Epidermal melanocyte (primary cell): ENCODE measurements at regions not wholly inside any gene's neighbourhood (a gene's known extent, or its start where the extent isn't known, plus 50 kb on each side); places are given as distances from the start of the nearest gene placed in this dataset.
"Not testable (repeated sequence)": the region's sequence is repeated elsewhere in the genome, so short reads cannot be mapped to it uniquely, and the experiment has no call there.

Experiments used
- DNase-seq: peaks from one replicate; pipeline ENCODE4 v3.0.0; 2011; ENCODE audit warnings: low spot score; ENCODE audit not compliant: insufficient read length

DNA sequence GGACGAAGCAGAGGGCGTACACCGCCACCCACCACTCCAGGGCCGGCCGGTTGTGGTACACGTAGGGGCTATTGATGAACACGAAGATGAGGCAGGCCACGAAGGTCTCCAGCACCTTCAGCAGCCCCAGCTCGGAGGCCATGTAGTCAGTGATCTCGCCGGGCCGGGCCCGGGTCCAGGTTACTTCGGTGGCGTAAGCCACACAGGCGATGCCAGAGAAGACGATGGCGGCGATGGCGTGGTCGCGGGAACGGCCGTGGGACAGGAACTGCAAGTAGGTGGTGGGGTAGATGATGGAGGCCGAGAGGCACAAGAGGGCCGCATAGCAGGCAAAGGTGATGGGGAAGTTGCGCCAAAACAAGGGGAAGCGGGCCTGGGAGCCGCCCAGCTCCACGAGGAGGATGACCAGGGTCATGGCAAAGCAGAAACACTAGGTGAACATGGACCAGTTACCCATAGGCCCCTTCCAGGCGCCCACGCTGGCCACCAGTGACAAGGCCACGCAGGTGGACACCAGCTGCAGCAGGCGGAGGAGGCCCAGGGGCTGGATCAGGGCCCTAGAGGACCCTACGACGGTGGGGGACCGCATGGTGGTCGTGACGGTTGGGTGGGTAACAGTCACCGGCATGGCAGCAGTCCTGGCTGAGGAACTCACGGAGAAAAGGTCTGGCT, 128.4 kb upstream of the FAM98A start:
- DNase-seq, result no peak

- DNase-seq, result no peak
Observed at GRCh38 chr2:33726415-33726814, 127.3 kb upstream of the FAM98A start.

DNA sequence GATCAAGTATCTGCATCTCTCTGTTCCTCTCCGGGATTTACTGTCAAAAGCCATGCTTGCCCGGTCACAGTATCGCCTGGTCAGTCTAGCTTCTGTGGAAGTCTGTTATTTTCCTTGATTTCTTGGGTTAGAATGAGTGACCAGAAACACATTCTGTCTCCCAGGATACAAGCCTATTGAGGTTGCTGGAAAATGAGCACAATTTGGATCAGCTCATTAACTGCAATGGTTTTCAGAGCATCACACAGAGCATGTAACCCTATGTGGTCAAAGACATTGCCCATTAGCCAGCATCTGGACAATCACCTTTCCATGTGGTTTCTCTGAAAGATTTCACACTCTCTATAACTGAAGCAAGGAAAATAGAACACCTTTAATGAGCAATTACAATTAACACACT, 124.2 kb upstream of the FAM98A start:
- no peak for DNase-seq

DNA sequence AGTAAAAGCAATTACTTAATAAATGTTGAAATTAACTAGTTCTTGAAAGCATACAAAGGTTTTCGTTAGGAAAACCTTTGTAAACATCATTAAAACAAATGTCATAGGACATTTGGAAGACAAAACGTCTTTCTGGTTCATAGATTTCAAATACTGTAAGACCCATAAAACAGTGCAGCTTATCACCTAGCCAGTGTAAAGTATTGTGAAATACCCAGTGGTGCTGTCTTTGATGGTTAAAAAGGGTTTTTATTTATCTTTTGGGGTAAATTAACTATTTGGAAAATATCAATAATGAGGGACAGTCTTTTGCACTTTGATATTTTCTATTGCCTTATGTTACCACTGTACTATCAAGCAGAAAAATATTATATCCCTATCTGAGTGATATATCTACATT, 120.0 kb upstream of the FAM98A start:
- DNase-seq, result no peak

DNA sequence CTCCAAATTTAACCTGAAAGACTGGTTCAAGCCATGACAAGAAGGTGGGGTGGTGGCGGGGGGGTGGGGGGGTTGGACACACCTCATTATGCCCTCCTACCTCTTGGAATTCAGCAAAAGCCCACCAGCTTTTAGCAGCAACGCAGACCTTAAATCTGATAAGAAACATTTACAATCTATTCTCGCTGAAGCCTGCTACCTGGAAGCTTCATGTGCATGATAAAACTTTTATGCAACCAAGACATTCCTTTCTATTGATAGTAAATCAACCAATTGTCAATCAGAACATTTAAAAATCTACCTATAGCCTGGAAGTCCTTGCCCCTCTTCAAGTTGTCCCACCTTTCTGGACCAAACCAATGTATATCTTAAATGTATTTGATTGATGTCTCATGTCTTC, 113.6 kb upstream of the FAM98A start:
- DNase-seq, result no peak

DNA sequence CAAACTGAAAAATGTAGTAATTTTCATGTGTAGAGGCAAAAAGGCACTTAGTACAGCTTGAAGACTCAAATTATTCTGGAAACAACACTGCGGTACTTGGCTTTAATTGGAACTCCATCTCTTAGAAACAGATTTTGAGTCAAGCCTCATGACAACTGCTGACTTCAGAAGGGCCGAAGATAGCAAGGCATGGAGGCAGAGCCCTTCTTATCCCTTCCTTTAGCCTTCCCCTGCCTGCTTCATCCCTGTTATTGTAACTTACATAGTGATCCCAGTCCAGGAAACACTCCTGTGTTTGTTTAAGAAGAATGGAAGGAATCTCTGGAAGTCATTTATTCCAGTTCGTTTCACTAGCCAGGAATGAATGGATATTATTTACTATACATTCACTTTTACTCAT, 110.9 kb upstream of the FAM98A start:
- DNase-seq, result no peak

GRCh38 chr2:33707312-33707711, 108.2 kb upstream of the FAM98A start:
- no peak for DNase-seq

DNA sequence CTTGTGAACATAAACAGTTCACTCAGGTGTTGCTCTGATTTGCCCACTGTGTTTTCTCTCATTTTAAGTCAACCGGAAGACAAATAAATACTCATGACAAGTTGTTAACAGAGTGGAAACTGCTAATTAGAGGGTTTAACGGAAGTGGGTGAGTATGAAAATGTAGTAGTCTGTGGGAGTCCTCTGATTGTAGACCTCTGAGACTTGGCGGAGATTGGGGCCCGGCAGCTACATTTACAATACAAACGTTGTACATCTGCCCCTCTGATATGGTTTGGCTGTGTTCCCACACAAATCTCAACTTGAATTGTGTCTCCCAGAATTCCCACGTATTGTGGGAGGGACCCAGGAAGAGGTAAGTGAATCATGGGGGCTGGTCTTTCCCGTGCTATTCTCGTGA, 107.3 kb upstream of the FAM98A start:
- no peak for DNase-seq

- DNase-seq, result no peak
Observed at GRCh38 chr2:33704406-33704855, 105.3 kb upstream of the FAM98A start.

GRCh38 chr2:33696234-33696633, 97.1 kb upstream of the FAM98A start:
- no peak for DNase-seq

DNA sequence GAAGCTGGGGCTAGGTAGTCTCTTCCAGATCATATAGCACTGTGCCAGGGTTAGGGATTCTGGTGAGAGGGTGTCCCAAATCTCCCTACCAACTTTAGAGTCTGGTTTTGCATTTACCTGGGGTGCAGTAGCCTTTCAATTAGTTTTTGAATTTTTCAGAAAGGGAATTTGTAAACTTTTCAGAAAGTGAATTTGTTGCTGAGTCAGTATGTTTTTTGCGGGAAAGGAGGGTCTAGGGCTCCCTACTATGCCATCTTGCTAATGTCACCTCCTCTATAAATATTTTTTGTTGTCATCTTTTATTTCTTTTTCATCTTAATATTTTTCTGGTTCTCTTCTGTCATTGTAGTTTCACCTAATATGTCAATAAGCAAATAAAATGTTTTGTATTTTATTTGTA, 95.8 kb upstream of the FAM98A start:
- DNase-seq, result no peak

GRCh38 chr2:33690686-33691085, 91.6 kb upstream of the FAM98A start:
- DNase-seq, result not testable (repeated sequence)

- DNase-seq, result peak; percentile 17
Observed at GRCh38 chr2:33681364-33681757, 82.3 kb upstream of the FAM98A start.

GRCh38 chr2:33680644-33681363, 81.7 kb upstream of the FAM98A start:
- DNase-seq, result no peak

GRCh38 chr2:33678436-33678835, 79.3 kb upstream of the FAM98A start:
- DNase-seq, result no peak

DNA sequence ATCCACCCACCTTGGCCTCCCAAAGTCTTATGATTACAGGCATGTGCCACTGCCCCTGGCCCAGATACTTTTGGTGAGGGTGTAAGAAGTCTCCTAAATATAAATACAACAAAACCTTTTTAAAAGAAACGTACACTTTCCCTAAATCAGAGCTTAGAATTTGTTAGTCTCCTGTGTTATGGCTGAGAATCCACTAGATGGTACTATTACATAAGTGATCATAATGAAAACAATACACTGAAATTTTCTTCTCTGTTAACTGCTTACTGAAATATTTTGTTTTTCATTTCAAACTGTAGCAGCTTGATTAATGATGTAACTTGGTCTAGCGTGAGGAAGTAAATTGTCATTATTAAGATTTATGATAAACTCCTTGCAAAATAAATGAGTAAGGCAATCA, 74.8 kb upstream of the FAM98A start:
- no peak for DNase-seq

DNA sequence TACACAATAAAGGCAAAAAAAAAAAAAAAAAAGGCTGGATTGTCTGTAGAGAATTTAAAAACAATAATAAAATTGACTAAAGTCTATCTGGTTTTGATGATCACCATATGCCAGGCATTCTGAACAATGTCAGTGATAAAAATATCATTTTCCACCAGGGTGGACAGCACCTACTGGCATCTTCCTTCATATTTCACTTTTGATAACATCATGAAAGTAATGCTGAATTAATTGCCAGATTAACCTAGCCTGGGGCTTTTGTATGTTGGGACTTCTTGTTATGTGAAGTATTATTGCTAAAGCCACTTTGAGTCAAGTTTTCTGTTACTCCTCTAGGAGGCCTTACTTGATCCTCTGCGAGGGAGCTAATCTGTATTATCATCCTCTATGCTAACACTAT, 73.8 kb upstream of the FAM98A start:
- no peak for DNase-seq

DNA sequence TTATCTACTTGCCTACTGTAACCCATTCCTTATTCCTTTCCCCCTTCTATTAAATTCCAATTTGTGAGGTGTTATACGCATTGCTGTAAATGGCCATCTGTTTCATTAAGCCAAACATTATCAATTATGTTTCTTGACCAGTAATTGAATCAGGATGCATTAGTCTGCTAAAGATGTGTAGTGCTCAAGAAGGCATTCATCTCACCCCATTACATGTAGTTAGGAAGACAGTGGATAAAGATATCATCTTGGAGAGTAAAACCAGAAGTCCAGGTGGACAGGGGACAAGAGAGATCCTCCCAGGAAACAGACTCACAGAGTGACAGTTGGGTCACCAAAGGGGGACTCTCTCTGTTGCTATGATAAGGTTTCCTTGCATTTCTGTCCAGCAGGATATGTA, 73.3 kb upstream of the FAM98A start:
- DNase-seq, result no peak

GRCh38 chr2:33671198-33671597, 72.1 kb upstream of the FAM98A start:
- DNase-seq, result no peak

GRCh38 chr2:33670392-33670937, 71.4 kb upstream of the FAM98A start:
- DNase-seq, result no peak

- no peak for DNase-seq
Observed at GRCh38 chr2:33666879-33667278, 67.8 kb upstream of the FAM98A start.

- DNase-seq, result no peak
Observed at GRCh38 chr2:33665039-33665438, 65.9 kb upstream of the FAM98A start.
